GM18519 (cell line): ENCODE measurements at regions not wholly inside any gene's neighbourhood (a gene's known extent, or its start where the extent isn't known, plus 50 kb on each side); places are given as distances from the start of the nearest gene placed in this dataset.

Experiments used
- ATAC-seq: cut with Tn5 transposase; IDR thresholded peaks from one replicate; pipeline ENCODE4 v1.9.1; 2021; ENCODE audit warnings: mild to moderate bottlenecking, moderate library complexity; ENCODE audit not compliant: unreplicated experiment, low FRiP score

- no peak for ATAC-seq
These were observed 120.8 kb downstream of the CEBPB start for GRCh38 chr20:50311308-50312001.

DNA sequence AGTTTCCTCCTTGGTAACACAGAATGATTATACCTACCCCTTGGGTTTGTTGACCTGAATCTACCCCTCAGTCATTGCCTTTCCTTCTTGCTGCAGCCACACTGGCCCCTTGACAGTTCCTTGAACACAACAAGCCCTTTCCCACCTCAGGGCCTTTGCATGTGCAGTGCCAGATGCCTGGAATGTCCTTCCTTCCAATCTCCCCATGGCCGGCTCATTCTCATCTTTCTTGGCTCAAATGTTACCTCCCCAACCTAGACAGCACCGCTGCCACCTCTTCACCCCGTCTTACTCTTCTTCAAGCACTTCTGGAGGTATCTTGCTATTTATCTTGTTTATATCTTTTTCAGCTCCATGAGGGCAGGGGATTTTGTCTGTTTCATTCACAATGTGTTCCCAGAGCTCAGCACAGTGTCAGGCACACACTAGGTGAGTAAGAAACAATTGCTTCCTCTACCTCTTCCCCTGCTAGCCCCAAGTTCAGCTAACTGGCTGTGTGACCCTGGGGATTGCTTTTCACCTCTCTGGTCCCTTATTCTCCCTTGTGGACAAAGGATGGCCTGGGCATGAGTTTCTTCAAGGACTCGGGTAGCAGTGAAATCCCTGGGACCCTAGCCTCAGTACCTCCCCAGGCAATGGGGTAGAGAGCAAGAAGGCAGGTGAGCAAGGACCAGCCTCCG, 121.5 kb downstream of the CEBPB start:
- no peak for ATAC-seq

- no peak for ATAC-seq
These were observed 122.3 kb downstream of the CEBPB start for GRCh38 chr20:50312682-50313521.

DNA sequence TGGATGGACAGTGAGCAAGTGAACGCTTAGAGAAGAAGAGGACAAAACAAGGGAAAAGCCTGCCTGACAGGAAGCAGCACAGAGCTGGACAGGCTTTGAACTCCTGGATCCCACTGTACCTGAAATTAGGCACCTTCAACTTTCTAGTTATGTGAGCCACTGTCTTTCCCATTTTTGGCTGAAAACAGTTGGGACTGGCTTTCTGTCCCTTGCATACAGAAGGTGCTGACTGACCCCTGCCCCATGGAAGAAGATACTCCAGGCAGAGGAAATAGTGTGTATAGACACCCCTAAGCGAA, 122.8 kb downstream of the CEBPB start:
- no peak for ATAC-seq

GRCh38 chr20:50313827-50314677, 123.4 kb downstream of the CEBPB start:
- ATAC-seq, result no peak

DNA sequence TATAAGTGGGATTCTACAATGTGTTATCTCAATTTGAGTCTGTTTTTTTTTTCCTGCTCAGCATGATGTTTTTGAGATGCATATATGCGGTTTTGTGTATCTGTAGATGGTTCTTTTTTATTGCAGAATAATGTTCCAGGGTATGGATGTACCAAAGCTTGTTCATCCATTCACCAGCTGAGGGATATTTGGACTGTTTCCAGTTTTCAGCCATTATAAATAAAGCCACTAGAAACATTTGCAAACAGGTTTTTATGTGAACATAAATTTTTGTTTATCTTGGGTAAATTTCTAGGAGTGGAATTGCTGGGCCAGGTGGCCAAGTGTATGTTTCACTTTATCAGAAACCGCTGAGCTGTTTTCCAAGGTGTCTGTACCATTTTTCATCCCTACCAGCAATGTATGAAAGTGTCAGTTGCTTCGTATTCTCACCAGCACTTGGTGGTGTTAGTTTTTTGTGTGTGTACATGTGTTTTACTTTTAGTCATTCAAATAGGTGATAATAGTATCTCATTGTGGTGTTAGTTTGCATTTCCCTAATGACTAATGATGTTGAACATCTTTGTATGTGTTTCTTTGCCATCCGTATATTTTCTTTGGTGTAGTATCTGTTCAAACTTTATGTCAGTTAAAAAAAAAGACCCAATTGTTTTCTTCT, 124.2 kb downstream of the CEBPB start:
- no peak for ATAC-seq

DNA sequence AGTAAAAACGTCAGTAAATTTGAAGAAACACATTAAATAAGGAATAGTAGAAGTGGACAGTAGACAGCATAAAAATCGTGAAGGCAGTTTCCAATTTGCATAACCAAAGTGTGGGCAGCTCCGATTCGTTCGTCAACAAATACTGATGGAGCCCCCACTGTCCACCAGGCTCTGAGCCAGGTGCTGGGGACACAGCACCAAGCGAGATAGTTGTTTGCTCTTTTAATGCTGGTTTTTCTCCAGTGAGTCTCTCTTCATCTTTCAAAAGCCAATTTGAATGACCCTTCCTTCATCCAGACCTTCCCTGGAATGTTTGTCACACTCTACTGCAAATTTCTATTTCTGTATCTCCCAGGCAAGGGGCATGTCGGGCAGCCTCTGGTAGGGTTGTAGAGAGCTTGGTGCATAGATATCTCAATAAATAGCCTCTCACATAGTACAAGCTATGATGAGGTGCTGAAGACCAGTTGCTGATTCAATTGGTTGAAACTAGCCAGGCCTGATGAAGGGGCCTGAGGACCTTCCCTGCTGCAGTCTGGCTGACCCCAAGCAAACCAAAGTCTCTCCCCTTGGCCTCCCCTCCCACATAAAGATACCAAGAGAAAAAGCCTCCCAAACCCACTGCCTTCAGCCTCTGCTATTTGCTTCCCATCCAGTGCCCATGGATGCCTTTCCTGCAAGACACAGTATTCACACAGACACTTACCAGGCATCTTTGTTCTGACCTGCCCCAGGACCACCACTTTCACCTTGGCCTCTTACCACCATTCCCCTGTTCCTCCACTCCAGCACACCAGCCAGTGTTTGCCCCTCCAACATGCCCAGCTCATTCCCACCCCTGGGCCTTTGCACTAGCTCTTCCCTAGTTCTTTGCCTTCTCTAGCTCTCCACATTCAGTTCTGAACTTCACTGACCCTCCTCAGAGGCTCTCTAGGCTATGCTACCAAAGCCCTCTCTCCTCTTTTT, 125.2 kb downstream of the CEBPB start:
- no peak for ATAC-seq

GRCh38 chr20:50317116-50317515, 126.5 kb downstream of the CEBPB start:
- no peak for ATAC-seq

DNA sequence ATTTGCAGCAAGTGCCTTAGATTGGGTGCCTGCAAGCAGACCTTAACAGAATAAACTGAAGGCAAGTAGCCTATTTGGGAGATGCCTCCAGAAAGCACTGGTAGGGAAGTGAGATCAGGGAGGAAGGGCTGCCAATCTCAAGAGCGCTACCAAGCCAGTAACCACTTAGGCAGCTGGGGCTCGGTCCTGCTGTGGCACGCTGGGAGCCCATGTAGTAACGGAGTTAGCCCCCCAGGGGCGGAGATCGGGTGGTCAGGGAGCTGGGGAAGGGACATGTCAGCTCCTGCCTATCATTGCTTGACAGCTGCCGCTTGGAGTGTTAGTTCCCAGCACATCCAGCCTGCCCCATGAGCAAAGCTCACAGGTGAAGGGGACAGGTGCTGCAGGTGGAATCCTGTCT, 127.0 kb downstream of the CEBPB start:
- no peak for ATAC-seq

DNA sequence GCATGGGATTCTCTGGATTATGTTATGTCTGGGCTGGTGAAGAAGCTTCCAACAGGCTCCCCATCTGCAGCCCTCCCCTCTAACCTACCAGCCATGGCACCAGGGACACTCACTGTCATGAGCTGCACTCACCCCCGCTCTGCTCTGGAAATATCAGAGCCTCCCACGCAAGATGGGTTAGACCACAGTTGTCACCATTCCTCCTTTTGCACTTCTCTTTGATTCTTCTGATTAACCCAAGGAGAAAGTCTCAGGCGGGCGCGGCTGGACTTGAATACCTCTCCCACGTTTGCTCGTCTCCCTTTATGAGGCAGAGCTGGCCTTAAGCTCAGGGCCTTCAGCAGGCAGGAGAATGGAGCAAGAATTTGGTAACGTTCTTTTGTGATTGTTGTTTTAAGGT, 128.1 kb downstream of the CEBPB start:
- ATAC-seq, result no peak

DNA sequence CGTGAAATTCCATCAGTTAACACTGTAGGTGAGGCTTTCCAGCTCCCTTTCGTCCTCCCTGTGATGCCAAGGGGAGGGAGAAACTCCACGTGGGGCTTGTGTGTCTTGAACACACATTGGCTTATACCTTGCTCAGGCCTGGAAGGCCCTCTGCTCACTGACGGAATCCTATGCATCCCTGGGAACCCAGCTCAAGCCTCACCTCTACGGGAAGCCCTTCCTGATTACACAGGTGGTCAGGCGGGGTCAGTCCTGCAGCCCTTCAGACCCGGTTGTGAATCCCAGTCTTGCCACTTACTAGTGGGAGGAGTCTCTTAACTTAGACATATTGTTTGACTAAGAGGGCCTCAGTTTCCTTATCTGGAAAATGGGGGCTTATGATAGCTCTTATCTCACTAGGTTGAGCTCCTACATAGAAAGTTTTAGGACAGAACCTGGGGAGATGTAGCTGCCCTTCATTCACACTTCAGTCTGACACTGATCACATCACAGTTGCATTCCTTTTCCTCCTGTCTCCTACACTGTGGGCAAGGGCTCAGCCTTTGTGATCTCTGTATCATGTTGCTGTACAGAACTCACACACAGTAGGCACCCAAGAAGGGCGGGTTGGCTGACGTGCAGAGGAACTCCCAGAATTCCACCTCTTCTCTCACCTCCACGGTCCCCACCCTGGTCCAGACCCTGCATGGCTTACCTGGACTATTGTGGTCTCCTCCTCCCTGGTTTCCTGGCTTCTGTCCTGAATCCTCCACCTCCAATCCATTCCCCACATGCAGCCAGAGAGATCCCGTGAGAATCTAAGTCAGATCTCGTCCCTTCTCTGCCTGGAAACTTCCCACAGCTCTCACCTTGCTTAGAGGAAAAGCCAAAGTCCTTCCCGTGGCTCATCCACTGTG, 129.6 kb downstream of the CEBPB start:
- ATAC-seq, result no peak

- no peak for ATAC-seq
These were observed 130.5 kb downstream of the CEBPB start for GRCh38 chr20:50320901-50321796.

DNA sequence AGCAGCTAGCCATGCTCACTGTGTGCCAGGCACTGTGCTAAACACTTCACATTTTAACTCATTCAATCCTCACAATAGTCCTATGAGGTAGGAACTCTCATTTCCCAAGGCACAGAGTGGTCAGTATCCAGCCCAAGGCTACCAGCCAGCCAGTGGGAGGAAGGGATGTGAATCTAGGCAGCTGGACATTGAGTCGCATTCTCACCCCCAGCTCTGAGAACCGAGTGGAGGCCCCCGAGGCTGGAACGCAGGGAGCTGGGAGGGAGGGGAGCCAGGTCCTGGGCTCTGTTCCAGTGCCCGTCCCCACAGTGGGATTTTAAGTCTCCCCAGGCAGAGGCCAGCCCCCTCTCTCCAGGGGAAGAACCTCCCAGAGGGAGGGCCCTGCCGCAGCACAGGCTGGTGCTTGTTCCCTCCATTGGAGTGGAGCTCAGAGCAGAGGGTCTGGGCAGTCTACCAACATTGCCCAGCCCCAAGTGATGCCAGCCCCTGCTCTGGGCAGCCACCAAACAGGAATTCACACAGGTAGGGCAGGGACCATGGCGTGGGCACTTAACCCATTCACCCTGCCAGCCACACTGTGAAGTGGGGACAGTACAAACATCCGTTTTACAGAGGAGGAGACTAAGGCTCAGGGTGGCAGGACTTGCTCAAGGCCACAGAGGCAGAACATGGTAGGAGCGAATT, 131.3 kb downstream of the CEBPB start:
- ATAC-seq, result no peak

- no peak for ATAC-seq
These were observed 132.1 kb downstream of the CEBPB start for GRCh38 chr20:50322703-50323131.

- no peak for ATAC-seq
These were observed 132.6 kb downstream of the CEBPB start for GRCh38 chr20:50323209-50323608.
